ENCODE measurements at regions not wholly inside any gene's neighbourhood (a gene's known extent, or its start where the extent isn't known, plus 50 kb on each side); places are given as distances from the start of the nearest gene placed in this dataset.

GRCh38 chr6:88248709-88249321 lies 82.7 kb upstream of the CNR1 start:
- DNase-seq (ENCODE audit: low read depth), result peak; percentile 49

- DNase-seq (ENCODE audit: low read depth), result peak; percentile 1
Observed at GRCh38 chr6:88246654-88247053, 80.5 kb upstream of the CNR1 start.

DNA sequence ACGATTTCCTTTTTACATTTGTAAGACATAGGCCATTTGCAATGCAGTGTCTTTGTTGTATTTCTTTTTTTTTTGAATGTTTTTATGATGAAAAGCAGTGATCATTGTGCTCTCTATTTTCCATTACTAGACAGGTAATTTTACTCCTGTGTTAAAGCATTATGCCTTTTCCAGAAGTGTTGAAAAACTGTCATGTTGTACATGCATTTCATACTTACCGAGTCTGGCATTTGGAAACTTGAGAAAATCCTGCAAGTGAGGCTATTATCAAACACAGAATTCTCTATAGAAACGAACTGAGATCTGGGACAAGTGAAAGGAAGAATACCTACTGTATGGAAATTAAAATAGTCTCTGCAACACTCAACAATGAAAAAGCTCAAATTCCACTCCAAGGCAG lies 78.6 kb upstream of the CNR1 start:
- no peak for DNase-seq (ENCODE audit: low read depth)

- no peak for DNase-seq (ENCODE audit: low read depth)
Observed at GRCh38 chr6:88238901-88239300, 72.8 kb upstream of the CNR1 start.

- no peak for DNase-seq (ENCODE audit: low read depth)
Observed at GRCh38 chr6:88238065-88238464, 71.9 kb upstream of the CNR1 start.

- no peak for DNase-seq (ENCODE audit: low read depth)
Observed at GRCh38 chr6:88236612-88237360, 70.6 kb upstream of the CNR1 start.

DNA sequence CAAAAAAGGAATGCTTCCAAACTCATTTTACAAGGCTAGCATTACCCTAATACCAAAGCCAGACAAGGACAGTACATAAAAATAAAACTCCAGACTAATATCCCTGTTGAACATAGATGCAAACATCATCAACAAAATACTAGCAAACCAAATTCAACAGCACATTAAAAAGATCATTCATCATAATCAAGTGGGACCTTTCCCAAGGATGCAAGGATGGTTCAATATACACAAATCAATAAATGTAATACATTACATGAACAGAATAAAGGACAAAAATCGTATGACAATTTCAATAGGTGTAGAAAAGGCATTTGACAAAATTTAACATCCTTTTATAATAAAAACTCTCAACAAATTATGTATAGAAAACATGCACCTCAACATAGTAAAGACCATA lies 66.6 kb upstream of the CNR1 start:
- no peak for DNase-seq (ENCODE audit: low read depth)

DNA sequence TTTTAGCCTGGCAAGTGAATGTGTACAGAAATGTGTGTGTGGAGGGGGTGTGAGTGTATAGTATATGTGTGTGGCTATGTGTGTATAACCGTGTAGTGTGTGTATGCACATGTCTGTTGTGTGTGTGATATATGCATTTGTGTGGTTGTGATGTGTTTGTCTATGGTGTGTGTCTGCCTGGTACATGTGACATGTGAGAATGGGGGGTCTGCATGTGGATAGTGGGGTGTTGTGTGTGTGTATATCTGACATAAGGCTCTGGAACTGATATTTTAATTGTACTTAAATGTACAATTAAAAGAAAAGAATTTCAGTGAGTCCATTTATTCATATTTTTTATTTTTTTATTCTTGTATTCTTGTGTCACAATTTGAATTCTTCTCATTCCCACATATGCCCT lies 57.2 kb upstream of the CNR1 start:
- DNase-seq (ENCODE audit: low read depth), result no peak

DNA sequence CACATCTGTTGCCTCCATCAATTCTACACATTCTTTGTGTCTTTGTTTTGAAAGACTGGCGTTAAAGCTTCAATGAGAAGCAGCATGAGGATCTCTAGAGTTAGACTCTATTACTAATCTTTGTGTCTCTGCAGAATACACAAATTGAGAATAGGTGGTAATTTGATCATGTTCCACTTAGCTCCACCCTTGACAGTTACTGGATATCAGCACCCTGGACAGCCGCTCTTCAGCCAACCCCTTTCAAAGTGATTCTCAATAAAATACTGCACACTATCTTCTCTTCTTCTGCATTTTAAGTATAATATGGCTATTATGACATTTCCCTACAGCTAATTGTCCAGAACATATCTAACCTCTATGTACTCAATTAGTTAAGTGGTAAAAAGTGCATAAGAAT lies 54.3 kb upstream of the CNR1 start:
- peak; percentile 2 for DNase-seq (ENCODE audit: low read depth)

GRCh38 chr6:88216182-88216581 lies 50.0 kb upstream of the CNR1 start:
- DNase-seq (ENCODE audit: low read depth), result no peak
